ENCODE measurements at regions not wholly inside any gene's neighbourhood (a gene's known extent, or its start where the extent isn't known, plus 50 kb on each side); places are given as distances from the start of the nearest gene placed in this dataset.
A peak's percentile ranks its signal among the peaks of the same experiment; 100 is the strongest.

GRCh38 chrX:85630901-85631300 lies 251.4 kb upstream of the POF1B start:
- no peaks in the 10 kb centered on the region for H3K9me3 ChIP-seq (ENCODE audit: low read depth)
- Mint-ChIP-seq H3K36me3 (no peaks in the 10 kb centered on the region), H3K9me3 (peaks cover 2% of the 10 kb centered on the region), H3K4me1 (no peaks in the 10 kb centered on the region), H3K27me3 (ENCODE audit: insufficient read depth, low read depth) (no peaks in the 10 kb centered on the region), H3K4me3 (no peak overlapping the region), H3K27ac (no peak overlapping the region)
- no peak overlapping the region for H3K4me2 ChIP-seq
- no peaks in the 10 kb centered on the region for H3K27me3 ChIP-seq
- H3F3A ChIP-seq (ENCODE audit: low read depth) = no peaks in the 10 kb centered on the region
- H3K4me3 ChIP-seq = no peak overlapping the region
- no peak overlapping the region for H2AFZ ChIP-seq (replicated peaks)
- H3K79me2 ChIP-seq (ENCODE audit: low read depth) = no peaks in the 10 kb centered on the region
- no peak overlapping the region for H3K9ac ChIP-seq
- peaks cover 3% of the 10 kb centered on the region for H3K4me1 ChIP-seq
- H4K20me1 ChIP-seq (ENCODE audit: low read depth) = no peaks in the 10 kb centered on the region
- TF ChIP-seq EZH2 (IDR thresholded peaks at IDR 0.05) = no peak
- TF ChIP-seq CTCF (IDR thresholded peaks at IDR 0.05) = no peak
- TF ChIP-seq EZH2phosphoT487 (IDR thresholded peaks at IDR 0.05) = no peak
- no peaks in the 10 kb centered on the region for H3K36me3 ChIP-seq
- H3K27ac ChIP-seq = no peak overlapping the region
- DNase-seq (ENCODE audit: low spot score) = no peak

GRCh38 chrX:85627363-85627762 lies 247.9 kb upstream of the POF1B start:
- Histone ChIP-seq H4K20me1 (ENCODE audit: low read depth) (no peaks in the 10 kb centered on the region), H3K4me3 (no peak overlapping the region), H2AFZ (replicated peaks) (no peak overlapping the region), H3K4me2 (no peak overlapping the region), H3K4me1 (peaks cover 3% of the 10 kb centered on the region), H3K36me3 (no peaks in the 10 kb centered on the region), H3K9ac (no peak overlapping the region), H3K79me2 (ENCODE audit: low read depth) (no peaks in the 10 kb centered on the region), H3K27me3 (no peaks in the 10 kb centered on the region), H3K9me3 (ENCODE audit: low read depth) (no peaks in the 10 kb centered on the region), H3K27ac (no peak overlapping the region), H3F3A (ENCODE audit: low read depth) (no peaks in the 10 kb centered on the region)
- DNase-seq (ENCODE audit: low spot score) = peak; percentile 24
- TF ChIP-seq EZH2 (IDR thresholded peaks at IDR 0.05) (no peak), CTCF (IDR thresholded peaks at IDR 0.05) (peak; percentile 61), EZH2phosphoT487 (IDR thresholded peaks at IDR 0.05) (no peak)
- Mint-ChIP-seq H3K4me3 (no peak overlapping the region), H3K27ac (no peak overlapping the region), H3K4me1 (no peaks in the 10 kb centered on the region), H3K9me3 (peaks cover 10% of the 10 kb centered on the region), H3K27me3 (ENCODE audit: insufficient read depth, low read depth) (no peaks in the 10 kb centered on the region), H3K36me3 (no peaks in the 10 kb centered on the region)

GRCh38 chrX:85622635-85623034 lies 243.2 kb upstream of the POF1B start:
- no peaks in the 10 kb centered on the region for H3K36me3 ChIP-seq
- H3K27me3 ChIP-seq = no peaks in the 10 kb centered on the region
- no peaks in the 10 kb centered on the region for H4K20me1 ChIP-seq (ENCODE audit: low read depth)
- H3K4me3 ChIP-seq = no peak overlapping the region
- H3K27ac ChIP-seq = no peak overlapping the region
- H3K9me3 ChIP-seq (ENCODE audit: low read depth) = peaks cover 3% of the 10 kb centered on the region
- TF ChIP-seq EZH2 (IDR thresholded peaks at IDR 0.05) = no peak
- TF ChIP-seq EZH2phosphoT487 (IDR thresholded peaks at IDR 0.05) = no peak
- TF ChIP-seq CTCF (IDR thresholded peaks at IDR 0.05) = no peak
- no peak overlapping the region for H2AFZ ChIP-seq (replicated peaks)
- no peaks in the 10 kb centered on the region for H3F3A ChIP-seq (ENCODE audit: low read depth)
- H3K9me3 Mint-ChIP-seq = peaks cover 18% of the 10 kb centered on the region
- H3K27ac Mint-ChIP-seq = no peak overlapping the region
- no peak overlapping the region for H3K4me2 ChIP-seq
- H3K27me3 Mint-ChIP-seq (ENCODE audit: insufficient read depth, low read depth) = peaks cover 3% of the 10 kb centered on the region
- H3K36me3 Mint-ChIP-seq = no peaks in the 10 kb centered on the region
- no peak overlapping the region for H3K9ac ChIP-seq
- no peak overlapping the region for H3K4me3 Mint-ChIP-seq
- H3K4me1 ChIP-seq = no peaks in the 10 kb centered on the region
- H3K4me1 Mint-ChIP-seq = no peaks in the 10 kb centered on the region
- DNase-seq (ENCODE audit: low spot score) = no peak
- H3K79me2 ChIP-seq (ENCODE audit: low read depth) = no peaks in the 10 kb centered on the region

Data from neural progenitor cell (in vitro differentiated cells).